Peyer's patch (tissue), 4 donors: ENCODE measurements at regions not wholly inside any gene's neighbourhood (a gene's known extent, or its start where the extent isn't known, plus 50 kb on each side); places are given as distances from the start of the nearest gene placed in this dataset.

ENCODE experiments used
- DNase-seq, 3 donors: peaks; one replicate each; pipeline ENCODE4 v3.0.0-alpha.2; 2017 to 2019
- H3K27ac ChIP-seq, 4 donors: fragments of 200-600 bp; sonication (generic); one replicate each; pipeline ENCODE4 v1.5.1; 2016 to 2019
- H3K27me3 ChIP-seq, 2 donors: fragments of 200-600 bp; sonication (generic); one replicate each; pipeline ENCODE4 v1.5.1; 2019
- H3K36me3 ChIP-seq, 3 donors: fragments of 200-600 bp; sonication (generic); one replicate each; pipeline ENCODE4 v1.5.1; 2016 to 2019
- H3K4me1 ChIP-seq, 4 donors: fragments of 200-600 bp; sonication (generic); one replicate each; pipeline ENCODE4 v1.5.1; 2016 to 2019
- H3K4me3 ChIP-seq, 4 donors: fragments of 200-600 bp; sonication (generic); 1 replicate in 3 of 4; 2 replicates in 1 of 4; pipeline ENCODE4 v1.5.1; 2016 to 2019; ENCODE audit warnings: mild to moderate bottlenecking in 1 of 4
- H3K9me3 ChIP-seq, 4 donors: fragments of 200-600 bp; sonication (generic); one replicate each; pipeline ENCODE4 v1.5.1; 2016 to 2019; ENCODE audit warnings: mild to moderate bottlenecking in 1 of 4
- POLR2A ChIP-seq, 2 donors: fragments of 450-650 bp; IDR thresholded peaks; one replicate each; pipeline ENCODE4 v1.5.1; 2017; ENCODE audit warnings: antibody characterized with exemption in 2 of 2, mild to moderate bottlenecking in 2 of 2, moderate library complexity in 2 of 2
- TF ChIP-seq, protein P1 (sequence below), 6 experiments: fragments of 450-650 bp in 4 of 6; fragments of 200-600 bp in 2 of 6; sonication (generic) in 1 of 6; IDR thresholded peaks; one replicate each; pipeline ENCODE4 v1.5.1; 2017 to 2019; ENCODE audit warnings: antibody characterized with exemption in 6 of 6, mild to moderate bottlenecking in 3 of 6, moderate library complexity in 1 of 6

DNA sequence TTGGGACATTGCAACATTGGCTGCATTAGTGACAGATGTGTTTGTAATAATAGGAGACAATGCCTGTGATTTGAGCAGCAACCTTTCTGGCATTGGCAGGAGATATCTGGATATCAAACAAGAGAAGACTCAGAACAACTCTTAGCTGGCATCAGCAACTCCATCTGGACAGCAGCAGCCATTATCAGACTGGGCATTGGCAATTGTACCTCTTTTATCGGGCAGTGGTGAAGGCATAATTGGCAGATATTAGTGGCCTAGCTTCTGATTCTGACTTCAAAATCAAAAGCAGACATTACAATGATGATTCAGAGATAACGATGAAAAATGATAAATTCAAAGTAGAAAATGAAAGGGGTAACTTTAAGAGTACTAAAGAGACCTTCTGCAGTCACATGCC lies 1193.7 kb downstream of the EFNB2 start:
- Histone ChIP-seq H3K9me3 (no peaks in the 10 kb centered on the region), H3K4me3 (no peak overlapping the region), H3K4me1 (no peaks in the 10 kb centered on the region), H3K36me3 (no peaks in the 10 kb centered on the region), H3K27ac (no peak overlapping the region), H3K27me3 (no peaks in the 10 kb centered on the region)
- DNase-seq: no peak
- TF ChIP-seq, protein P1, sequence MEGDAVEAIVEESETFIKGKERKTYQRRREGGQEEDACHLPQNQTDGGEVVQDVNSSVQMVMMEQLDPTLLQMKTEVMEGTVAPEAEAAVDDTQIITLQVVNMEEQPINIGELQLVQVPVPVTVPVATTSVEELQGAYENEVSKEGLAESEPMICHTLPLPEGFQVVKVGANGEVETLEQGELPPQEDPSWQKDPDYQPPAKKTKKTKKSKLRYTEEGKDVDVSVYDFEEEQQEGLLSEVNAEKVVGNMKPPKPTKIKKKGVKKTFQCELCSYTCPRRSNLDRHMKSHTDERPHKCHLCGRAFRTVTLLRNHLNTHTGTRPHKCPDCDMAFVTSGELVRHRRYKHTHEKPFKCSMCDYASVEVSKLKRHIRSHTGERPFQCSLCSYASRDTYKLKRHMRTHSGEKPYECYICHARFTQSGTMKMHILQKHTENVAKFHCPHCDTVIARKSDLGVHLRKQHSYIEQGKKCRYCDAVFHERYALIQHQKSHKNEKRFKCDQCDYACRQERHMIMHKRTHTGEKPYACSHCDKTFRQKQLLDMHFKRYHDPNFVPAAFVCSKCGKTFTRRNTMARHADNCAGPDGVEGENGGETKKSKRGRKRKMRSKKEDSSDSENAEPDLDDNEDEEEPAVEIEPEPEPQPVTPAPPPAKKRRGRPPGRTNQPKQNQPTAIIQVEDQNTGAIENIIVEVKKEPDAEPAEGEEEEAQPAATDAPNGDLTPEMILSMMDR (IDR thresholded peaks at IDR 0.05): no peak
- TF ChIP-seq POLR2A (IDR thresholded peaks at IDR 0.05): no peak

- TF ChIP-seq, protein P1 (IDR thresholded peaks at IDR 0.05): no peak
- TF ChIP-seq POLR2A (IDR thresholded peaks at IDR 0.05): no peak
- Histone ChIP-seq H3K27me3 (no peaks in the 10 kb centered on the region), H3K4me1 (no peaks in the 10 kb centered on the region), H3K27ac (no peak overlapping the region), H3K36me3 (no peaks in the 10 kb centered on the region), H3K4me3 (no peak overlapping the region), H3K9me3 (no peaks in the 10 kb centered on the region)
- no peak for DNase-seq
Observed at GRCh38 chr13:105341256-105341655, 1194.2 kb downstream of the EFNB2 start.

GRCh38 chr13:105340061-105340606 lies 1195.3 kb downstream of the EFNB2 start:
- no peaks in the 10 kb centered on the region for H3K4me1 ChIP-seq
- no peaks in the 10 kb centered on the region for H3K36me3 ChIP-seq
- DNase-seq: no peak
- TF ChIP-seq POLR2A (IDR thresholded peaks at IDR 0.05): no peak
- TF ChIP-seq, protein P1 (IDR thresholded peaks at IDR 0.05): no peak
- no peak overlapping the region for H3K27ac ChIP-seq
- no peaks in the 10 kb centered on the region for H3K9me3 ChIP-seq
- H3K4me3 ChIP-seq: no peak overlapping the region
- H3K27me3 ChIP-seq: no peaks in the 10 kb centered on the region

DNA sequence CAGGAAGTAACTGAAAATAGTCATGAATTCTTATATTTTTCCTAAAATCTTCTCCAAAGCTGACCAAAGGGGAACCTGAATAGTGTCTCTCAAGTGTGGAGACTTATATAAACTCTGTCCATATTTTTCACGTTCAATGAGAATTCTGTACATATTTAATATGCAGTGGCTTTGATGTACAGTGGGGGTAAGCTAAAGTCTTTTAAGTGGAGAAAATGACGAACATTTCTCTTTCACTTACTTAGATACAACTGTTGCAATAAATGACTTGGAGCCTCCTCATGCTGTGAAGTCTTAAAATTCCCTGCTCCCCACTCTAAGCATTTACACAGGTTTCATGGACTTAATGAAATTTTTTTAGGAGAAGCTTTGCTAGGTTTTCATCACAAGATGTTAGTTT lies 1196.7 kb downstream of the EFNB2 start:
- H3K4me1 ChIP-seq: no peaks in the 10 kb centered on the region
- DNase-seq: no peak
- no peak overlapping the region for H3K27ac ChIP-seq
- H3K36me3 ChIP-seq: no peaks in the 10 kb centered on the region
- H3K4me3 ChIP-seq: no peak overlapping the region
- no peaks in the 10 kb centered on the region for H3K27me3 ChIP-seq
- H3K9me3 ChIP-seq: no peaks in the 10 kb centered on the region
- TF ChIP-seq, protein P1 (IDR thresholded peaks at IDR 0.05): no peak
- no peak for TF ChIP-seq POLR2A (IDR thresholded peaks at IDR 0.05)

GRCh38 chr13:105338006-105338405 lies 1197.5 kb downstream of the EFNB2 start:
- TF ChIP-seq, protein P1 (IDR thresholded peaks at IDR 0.05): no peak
- TF ChIP-seq POLR2A (IDR thresholded peaks at IDR 0.05): no peak

More at GRCh38 chr13:105338006-105338405, 1197.5 kb downstream of the EFNB2 start:
- Histone ChIP-seq H3K9me3 (no peaks in the 10 kb centered on the region), H3K4me3 (no peak overlapping the region), H3K27me3 (no peaks in the 10 kb centered on the region), H3K4me1 (no peaks in the 10 kb centered on the region), H3K27ac (no peak overlapping the region), H3K36me3 (no peaks in the 10 kb centered on the region)
- no peak for DNase-seq
